Activated T-helper 1 cell treated with anti-CD3 and anti-CD28 coated beads, Interleukin-12 subunit alpha, Interleukin-12 subunit beta, Interleukin-2, Interleukin-4 antibody, amounts not matched to agents 30 ng/mL and 10 ng/mL and 1 ng/mL, durations not matched to agents 14 hours and 24 hours and 36 hours (primary cell): ENCODE measurements at regions not wholly inside any gene's neighbourhood (a gene's known extent, or its start where the extent isn't known, plus 50 kb on each side); places are given as distances from the start of the nearest gene placed in this dataset.
"Not testable (repeated sequence)": the region's sequence is repeated elsewhere in the genome, so short reads cannot be mapped to it uniquely, and the experiment has no call there.

ENCODE experiments used
- DNase-seq: peaks from one replicate; pipeline ENCODE4 v3.0.0; 2021; ENCODE audit warnings: low spot score
- H3K27ac Mint-ChIP-seq: one replicate; pipeline ENCODE4 v1.8.0; 2021; ENCODE audit warnings: mild to moderate bottlenecking, mixed read lengths
- H3K27me3 Mint-ChIP-seq: one replicate; pipeline ENCODE4 v1.8.0; 2022; ENCODE audit warnings: mild to moderate bottlenecking, moderate library complexity, mixed read lengths; ENCODE audit not compliant: insufficient read depth
- H3K36me3 Mint-ChIP-seq: one replicate; pipeline ENCODE4 v1.8.0; 2021; ENCODE audit warnings: low read depth, mixed read lengths
- H3K4me1 Mint-ChIP-seq: one replicate; pipeline ENCODE4 v1.8.0; 2021; ENCODE audit warnings: low read depth, mixed read lengths
- H3K4me3 Mint-ChIP-seq: one replicate; pipeline ENCODE4 v1.8.0; 2021; ENCODE audit warnings: mild to moderate bottlenecking, moderate library complexity, mixed read lengths
- H3K9me3 Mint-ChIP-seq: one replicate; pipeline ENCODE4 v1.8.0; 2021; ENCODE audit warnings: mixed read lengths
- intact Hi-C: fragments of 100-400 bp; cut with micrococcal nuclease; formaldehyde crosslinking; loops from one replicate; pipeline ENCODE4 v1.15.1; 2024

- H3K27ac Mint-ChIP-seq, result no peak overlapping the region
- H3K36me3 Mint-ChIP-seq, result no peaks in the 10 kb centered on the region
- H3K4me3 Mint-ChIP-seq, result no peak overlapping the region
- DNase-seq, result no peak
- no peaks in the 10 kb centered on the region for H3K4me1 Mint-ChIP-seq
- intact Hi-C loops, result no loop called here
- H3K9me3 Mint-ChIP-seq, result peaks cover 4% of the 10 kb centered on the region
- H3K27me3 Mint-ChIP-seq, result no peaks in the 10 kb centered on the region
Measured at GRCh38 chr2:160596441-160596840, 102.8 kb upstream of the RBMS1 start.

GRCh38 chr2:160600437-160600836 is 106.8 kb upstream of the RBMS1 start:
- H3K9me3 Mint-ChIP-seq, intact Hi-C loops, H3K4me1 Mint-ChIP-seq, DNase-seq, H3K4me3 Mint-ChIP-seq, H3K27ac Mint-ChIP-seq, H3K27me3 Mint-ChIP-seq, H3K36me3 Mint-ChIP-seq: not testable (repeated sequence)

DNA sequence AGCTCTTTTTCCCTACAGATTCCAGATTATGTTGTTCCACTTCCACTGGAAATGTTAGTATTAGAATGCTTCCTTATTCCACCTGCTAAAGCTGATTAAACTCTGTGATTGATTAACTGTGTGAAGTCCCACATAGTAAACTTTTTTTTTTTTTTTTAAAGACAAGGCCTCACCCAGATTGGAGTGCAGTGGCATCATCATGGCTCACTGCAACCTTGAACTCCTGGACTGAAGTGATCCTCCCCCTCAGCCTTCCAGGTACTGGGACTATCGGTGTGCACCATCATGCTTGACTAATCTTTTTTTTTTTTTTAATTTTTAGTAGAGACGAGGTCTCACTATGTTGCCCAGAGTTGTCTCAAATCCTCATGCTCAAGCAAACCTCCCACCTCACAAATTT is 108.5 kb upstream of the RBMS1 start:
- intact Hi-C loops, result no loop called here
- Mint-ChIP-seq H3K27me3 (no peaks in the 10 kb centered on the region), H3K4me3 (no peak overlapping the region), H3K27ac (no peak overlapping the region), H3K9me3 (no peaks in the 10 kb centered on the region), H3K4me1 (no peaks in the 10 kb centered on the region), H3K36me3 (no peaks in the 10 kb centered on the region)
- DNase-seq, result no peak

- intact Hi-C loops, result no loop called here
- no peaks in the 10 kb centered on the region for H3K9me3 Mint-ChIP-seq
- H3K36me3 Mint-ChIP-seq, result no peaks in the 10 kb centered on the region
Measured at GRCh38 chr2:160603771-160604510, 110.3 kb upstream of the RBMS1 start.

DNA sequence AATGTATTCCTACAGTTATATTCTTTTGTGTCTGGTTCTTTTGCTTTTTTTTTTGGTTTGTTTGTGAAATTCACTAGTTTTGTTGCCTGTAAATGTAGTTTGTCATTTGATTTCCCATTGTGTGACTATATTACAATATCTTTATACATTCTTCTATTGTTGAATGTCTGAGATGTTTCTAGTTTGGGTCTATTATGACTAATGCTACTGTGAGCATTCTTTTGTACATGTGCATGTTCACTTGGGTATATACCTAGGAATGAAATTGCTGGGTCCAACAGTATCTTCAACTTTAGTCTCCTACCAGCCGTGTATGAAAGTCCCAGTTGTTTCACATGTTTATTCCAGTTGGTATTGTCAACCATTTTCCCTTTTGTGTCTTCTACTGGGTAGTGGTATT is 112.7 kb upstream of the RBMS1 start:
- H3K4me3 Mint-ChIP-seq, result no peak overlapping the region
- H3K27ac Mint-ChIP-seq, result no peak overlapping the region
- H3K9me3 Mint-ChIP-seq, result no peaks in the 10 kb centered on the region
- intact Hi-C loops, result no loop called here
- no peak for DNase-seq
- H3K36me3 Mint-ChIP-seq, result no peaks in the 10 kb centered on the region
- H3K4me1 Mint-ChIP-seq, result no peaks in the 10 kb centered on the region
- no peaks in the 10 kb centered on the region for H3K27me3 Mint-ChIP-seq

More at GRCh38 chr2:160603771-160604510, 110.3 kb upstream of the RBMS1 start:
- H3K27ac Mint-ChIP-seq, result no peak overlapping the region
- H3K4me3 Mint-ChIP-seq, result no peak overlapping the region
- no peaks in the 10 kb centered on the region for H3K27me3 Mint-ChIP-seq
- no peak for DNase-seq
- H3K4me1 Mint-ChIP-seq, result no peaks in the 10 kb centered on the region

DNA sequence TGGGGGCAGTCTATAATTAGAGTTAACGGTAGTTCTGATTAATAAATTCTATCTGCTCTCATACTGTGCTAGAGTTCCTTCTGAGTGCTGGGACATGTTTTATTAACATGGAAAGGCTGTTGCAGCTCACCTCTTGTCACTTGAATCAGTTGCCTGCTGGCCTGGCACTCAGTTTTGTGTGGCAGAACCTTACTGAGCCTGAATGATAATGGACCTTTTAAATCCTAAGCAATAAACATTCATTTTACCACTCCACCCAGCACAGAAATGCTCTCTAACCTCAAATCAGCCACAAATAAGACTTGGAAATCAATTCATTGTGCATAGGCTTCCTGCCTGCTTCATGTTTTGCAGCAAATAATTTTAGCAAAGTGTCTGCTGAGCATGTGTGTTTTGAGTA is 115.0 kb upstream of the RBMS1 start:
- Mint-ChIP-seq H3K27ac (no peak overlapping the region), H3K27me3 (no peaks in the 10 kb centered on the region), H3K9me3 (no peaks in the 10 kb centered on the region), H3K4me3 (no peak overlapping the region), H3K36me3 (no peaks in the 10 kb centered on the region), H3K4me1 (peaks cover 4% of the 10 kb centered on the region)
- intact Hi-C loops, result no loop called here
- DNase-seq, result no peak

DNA sequence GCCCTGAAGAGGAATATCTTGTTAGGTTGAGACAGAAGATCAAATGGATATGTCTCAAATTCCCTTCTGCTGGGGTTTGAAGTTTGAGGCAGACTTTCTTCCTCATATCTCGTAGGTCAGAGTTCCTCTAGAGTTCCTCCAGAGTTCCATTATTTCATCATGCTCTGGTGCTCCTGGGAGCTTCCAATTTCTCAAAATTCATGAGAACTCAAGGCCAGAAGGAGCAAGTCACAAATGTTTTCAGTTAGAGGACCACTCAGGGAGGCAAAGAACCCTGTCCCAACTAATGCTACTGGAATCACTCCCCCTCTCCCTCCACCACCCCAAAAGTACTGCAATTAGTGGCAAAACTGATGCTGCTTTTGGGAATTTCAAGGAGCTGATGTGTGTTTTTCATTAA is 115.7 kb upstream of the RBMS1 start:
- peaks cover 4% of the 10 kb centered on the region for H3K4me1 Mint-ChIP-seq
- no peaks in the 10 kb centered on the region for H3K27me3 Mint-ChIP-seq
- H3K27ac Mint-ChIP-seq, result no peak overlapping the region
- no peaks in the 10 kb centered on the region for H3K36me3 Mint-ChIP-seq
- intact Hi-C loops, result no loop called here
- no peak overlapping the region for H3K4me3 Mint-ChIP-seq
- DNase-seq, result no peak
- H3K9me3 Mint-ChIP-seq, result no peaks in the 10 kb centered on the region

DNA sequence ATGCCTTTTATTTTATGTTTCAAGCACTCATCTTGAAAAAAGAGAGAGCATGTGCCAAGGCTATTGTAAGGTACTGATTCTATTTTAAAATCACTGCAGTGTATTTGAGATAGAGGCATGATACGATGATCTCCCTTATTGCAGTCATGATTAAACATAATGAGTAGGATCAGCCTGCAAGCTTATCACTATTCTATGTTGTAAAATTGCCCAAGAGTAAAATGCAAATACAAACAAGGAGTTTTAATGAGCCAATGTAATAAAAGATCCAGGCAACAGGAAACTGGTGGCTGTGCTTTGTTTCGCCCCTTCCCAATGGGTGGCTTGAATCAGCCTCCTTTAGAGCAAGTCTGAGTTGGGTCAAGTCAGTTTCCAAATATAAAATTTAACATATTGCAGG is 116.4 kb upstream of the RBMS1 start:
- Mint-ChIP-seq H3K27me3 (peaks cover under 1% of the 10 kb centered on the region), H3K36me3 (no peaks in the 10 kb centered on the region), H3K9me3 (no peaks in the 10 kb centered on the region), H3K4me1 (peaks cover 4% of the 10 kb centered on the region), H3K27ac (no peak overlapping the region), H3K4me3 (no peak overlapping the region)
- intact Hi-C loops, result no loop called here
- no peak for DNase-seq

GRCh38 chr2:160612266-160612856 is 118.8 kb upstream of the RBMS1 start:
- Mint-ChIP-seq H3K4me3 (no peak overlapping the region), H3K9me3 (peaks cover 6% of the 10 kb centered on the region), H3K27me3 (peaks cover 10% of the 10 kb centered on the region), H3K4me1 (peaks cover 4% of the 10 kb centered on the region), H3K27ac (no peak overlapping the region), H3K36me3 (no peaks in the 10 kb centered on the region)
- intact Hi-C loops, result no loop called here
- no peak for DNase-seq

DNA sequence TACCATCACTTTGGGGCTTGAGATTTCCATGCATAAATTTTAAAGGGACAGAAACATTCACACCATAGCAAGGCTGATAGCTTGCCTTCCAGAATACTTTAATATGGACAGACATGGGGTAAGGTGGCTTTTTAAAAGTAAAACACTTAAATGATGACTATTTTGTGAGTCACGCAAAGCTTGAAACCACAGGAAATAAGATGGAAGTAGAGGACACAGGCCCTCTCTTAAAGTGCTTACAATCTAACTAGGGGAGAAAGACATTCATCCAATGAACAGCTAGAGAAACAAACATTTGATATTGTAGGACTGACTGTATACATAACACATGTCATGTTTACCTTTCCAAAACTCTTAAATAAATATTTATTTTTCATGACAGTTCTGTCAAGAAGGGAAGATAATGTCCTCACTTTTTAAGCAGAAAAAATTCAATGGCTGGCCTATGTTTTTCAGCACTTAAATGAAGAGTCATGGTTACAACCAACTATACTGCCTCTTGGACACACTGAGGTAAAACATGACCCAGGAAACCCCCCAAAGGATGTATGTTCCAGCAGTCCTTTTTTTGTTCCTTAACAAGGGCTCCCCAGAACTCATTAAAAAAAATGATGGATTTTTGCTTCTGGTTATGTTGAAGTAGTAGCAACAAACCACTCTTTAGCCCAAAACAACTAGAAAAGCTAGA is 120.0 kb upstream of the RBMS1 start:
- H3K4me1 Mint-ChIP-seq, result peaks cover 4% of the 10 kb centered on the region
- no peak overlapping the region for H3K27ac Mint-ChIP-seq
- no peak overlapping the region for H3K4me3 Mint-ChIP-seq
- H3K36me3 Mint-ChIP-seq, result no peaks in the 10 kb centered on the region
- no peak for DNase-seq
- peaks cover 6% of the 10 kb centered on the region for H3K9me3 Mint-ChIP-seq
- peaks cover 12% of the 10 kb centered on the region for H3K27me3 Mint-ChIP-seq
- intact Hi-C loops, result no loop called here

DNA sequence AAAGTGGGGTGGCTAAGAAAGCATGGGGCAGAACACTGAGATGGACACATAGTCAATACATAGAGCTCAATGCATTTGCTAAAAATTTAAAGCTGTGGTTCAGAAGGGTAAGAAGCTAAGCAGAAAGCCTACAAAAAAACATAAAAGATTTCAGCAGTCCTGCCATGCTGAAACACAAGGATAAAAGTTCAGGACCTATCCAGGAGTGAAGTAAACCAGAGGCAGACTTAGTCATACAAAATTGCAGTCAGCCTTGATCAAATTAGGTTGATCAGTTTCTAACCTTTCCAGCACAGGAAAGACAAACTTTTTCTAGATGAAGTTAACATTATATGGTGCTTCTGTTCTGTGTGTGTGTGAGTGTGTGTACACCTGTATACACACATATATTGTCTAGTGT is 120.8 kb upstream of the RBMS1 start:
- no peak for DNase-seq
- intact Hi-C loops, result no loop called here
- no peak overlapping the region for H3K27ac Mint-ChIP-seq
- no peaks in the 10 kb centered on the region for H3K36me3 Mint-ChIP-seq
- H3K4me3 Mint-ChIP-seq, result no peak overlapping the region
- H3K9me3 Mint-ChIP-seq, result peaks cover 6% of the 10 kb centered on the region
- peaks cover 12% of the 10 kb centered on the region for H3K27me3 Mint-ChIP-seq
- peaks cover 4% of the 10 kb centered on the region for H3K4me1 Mint-ChIP-seq

- Mint-ChIP-seq H3K9me3 (peaks cover 6% of the 10 kb centered on the region), H3K4me1 (peaks cover 4% of the 10 kb centered on the region), H3K27me3 (peaks cover 12% of the 10 kb centered on the region), H3K36me3 (no peaks in the 10 kb centered on the region), H3K4me3 (no peak overlapping the region), H3K27ac (no peak overlapping the region)
- no peak for DNase-seq
- intact Hi-C loops, result no loop called here
Measured at GRCh38 chr2:160615706-160616105, 122.1 kb upstream of the RBMS1 start.

GRCh38 chr2:160616149-160616548 is 122.5 kb upstream of the RBMS1 start:
- DNase-seq, result no peak
- intact Hi-C loops, result no loop called here
- Mint-ChIP-seq H3K4me1 (peaks cover 4% of the 10 kb centered on the region), H3K27me3 (peaks cover 12% of the 10 kb centered on the region), H3K9me3 (peaks cover 6% of the 10 kb centered on the region), H3K4me3 (no peak overlapping the region), H3K36me3 (no peaks in the 10 kb centered on the region), H3K27ac (no peak overlapping the region)
